RCC 7860 (cell line): ENCODE measurements at regions not wholly inside any gene's neighbourhood (a gene's known extent, or its start where the extent isn't known, plus 50 kb on each side); places are given as distances from the start of the nearest gene placed in this dataset.
"Not testable (repeated sequence)": the region's sequence is repeated elsewhere in the genome, so short reads cannot be mapped to it uniquely, and the experiment has no call there.

ENCODE experiments used
- DNase-seq: peaks from one replicate; pipeline ENCODE4 v3.0.0-alpha.2; 2015; ENCODE audit warnings: low spot score
- FAIRE-seq: peaks from 2 replicates; lab custom pipeline; 2012; peaks lifted over from hg19 to GRCh38; lab: Jason Lieb, UNC

DNA sequence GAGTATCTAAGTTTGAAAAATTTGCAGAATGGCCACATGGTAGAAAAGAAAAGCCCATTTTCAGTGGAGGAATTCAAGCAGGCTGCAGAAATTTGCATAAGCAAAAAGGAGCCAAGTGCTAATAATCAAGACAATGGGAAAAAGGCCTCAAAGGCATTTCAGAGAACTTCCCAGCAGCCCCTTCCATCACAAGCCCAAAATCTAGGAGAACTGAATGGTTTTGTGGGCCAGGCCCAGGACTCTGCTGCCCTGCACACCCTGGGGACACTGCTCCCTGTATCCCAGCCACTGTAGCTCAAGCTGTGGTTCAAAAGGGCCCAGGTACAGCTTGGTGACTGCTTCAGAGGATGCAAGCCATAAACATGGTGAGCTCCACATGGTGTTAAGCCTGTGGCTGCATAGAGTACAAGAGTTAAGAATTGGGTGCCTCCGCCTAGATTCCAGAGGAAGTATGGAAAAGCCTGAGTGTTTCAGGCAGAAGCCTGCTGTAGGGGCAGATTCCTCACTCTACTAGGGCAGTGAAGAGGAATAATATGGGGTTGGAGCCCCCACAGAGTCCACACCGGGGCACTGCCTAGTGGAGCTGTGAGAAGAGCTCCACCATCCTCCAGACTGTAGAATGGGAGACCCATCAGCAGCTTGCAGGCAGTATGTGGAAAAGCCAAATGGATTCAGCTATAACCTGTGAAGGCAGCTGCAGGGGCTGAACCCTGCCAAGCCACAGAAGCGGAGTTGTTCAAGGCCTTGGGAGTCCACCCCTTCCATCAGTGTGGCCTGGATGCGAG lies 720.7 kb upstream of the CTNND2 start:
- no peak for DNase-seq
- no peak for FAIRE-seq

DNA sequence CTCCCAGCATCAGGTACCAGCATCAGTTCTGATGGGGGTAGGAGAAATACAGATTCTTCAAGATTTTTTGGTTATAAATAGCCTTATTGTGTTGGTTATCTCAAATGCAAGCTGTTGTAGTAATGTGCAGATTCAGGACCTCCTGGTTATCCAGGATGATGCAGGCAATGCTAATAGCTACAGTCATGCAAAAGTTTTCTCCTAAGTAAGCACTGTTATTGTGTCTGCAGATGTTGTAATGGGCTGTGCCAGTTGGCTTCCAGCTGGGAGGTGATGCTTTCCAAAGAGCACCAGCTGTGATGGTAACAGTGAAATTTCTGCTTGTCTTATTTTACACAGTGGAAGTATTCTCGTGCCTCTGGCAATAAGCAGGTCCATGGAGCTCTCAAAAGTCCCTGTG lies 719.2 kb upstream of the CTNND2 start:
- no peak for FAIRE-seq
- no peak for DNase-seq

DNA sequence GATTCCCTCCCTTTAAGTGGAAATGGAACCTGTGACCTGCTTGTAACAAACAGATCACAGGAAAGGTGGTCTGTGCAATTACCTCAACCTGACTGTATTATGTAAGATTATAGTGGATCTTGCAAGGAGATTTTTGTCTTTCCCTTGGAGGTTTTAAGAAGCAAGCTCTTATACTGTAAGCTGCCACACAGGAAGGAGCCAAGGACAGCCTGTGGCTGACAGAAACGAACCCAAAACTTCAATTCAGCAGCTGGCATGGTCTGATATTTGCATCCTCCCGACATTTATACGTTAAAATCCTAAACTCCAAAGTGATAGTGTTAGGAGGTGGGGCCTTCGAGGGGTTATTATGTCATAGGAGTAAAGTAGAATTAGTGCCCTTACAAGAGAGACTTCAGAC lies 711.8 kb upstream of the CTNND2 start:
- DNase-seq = no peak

GRCh38 chr5:12615141-12615820 lies 711.0 kb upstream of the CTNND2 start:
- DNase-seq (no peak), FAIRE-seq (no peak)

More for the DNA sequence above, 711.8 kb upstream of the CTNND2 start:
- FAIRE-seq = no peak

DNA sequence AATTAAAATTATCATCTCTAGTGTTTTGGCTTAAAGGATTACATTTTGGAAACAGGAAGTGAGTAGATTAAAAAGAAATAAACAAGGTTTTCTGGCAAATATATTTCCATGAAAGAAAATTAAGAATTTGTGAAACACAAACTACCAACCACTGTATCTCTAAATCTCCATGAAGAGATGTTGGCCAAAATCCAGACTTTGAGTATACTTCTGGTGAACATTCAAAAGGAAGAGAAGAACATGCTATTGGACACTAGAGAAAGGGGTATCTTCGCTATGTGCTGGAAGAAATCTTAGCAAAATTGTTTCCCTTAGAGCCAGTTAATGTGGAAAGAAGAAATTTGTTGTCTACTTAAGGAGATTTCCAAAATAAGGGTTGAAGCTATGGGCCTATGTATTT lies 710.4 kb upstream of the CTNND2 start:
- no peak for DNase-seq
- FAIRE-seq = no peak

DNA sequence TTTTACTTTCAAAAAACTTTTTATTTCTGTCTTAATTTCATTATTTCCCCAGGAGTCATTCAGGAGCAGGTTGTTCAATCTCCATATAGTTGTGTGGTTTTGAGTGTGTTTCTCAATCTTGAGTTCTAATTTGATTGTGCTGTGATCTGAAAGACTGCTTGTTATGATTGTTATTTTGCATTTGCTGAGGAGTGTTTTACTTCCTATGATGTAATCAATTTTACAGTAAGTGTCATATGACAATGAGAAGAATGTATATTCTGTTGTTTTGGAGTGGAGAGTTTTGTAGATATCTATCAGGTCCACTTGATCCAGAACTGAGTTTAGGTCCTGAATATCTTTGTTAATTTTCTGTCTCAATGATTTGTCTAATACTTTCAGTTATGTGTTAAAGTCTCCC lies 706.9 kb upstream of the CTNND2 start:
- DNase-seq (no peak), FAIRE-seq (no peak)

GRCh38 chr5:12607817-12608216 lies 703.6 kb upstream of the CTNND2 start:
- not testable (repeated sequence) for FAIRE-seq, DNase-seq

- DNase-seq (no peak), FAIRE-seq (no peak)
These were observed 688.0 kb upstream of the CTNND2 start for GRCh38 chr5:12592228-12592627.

DNA sequence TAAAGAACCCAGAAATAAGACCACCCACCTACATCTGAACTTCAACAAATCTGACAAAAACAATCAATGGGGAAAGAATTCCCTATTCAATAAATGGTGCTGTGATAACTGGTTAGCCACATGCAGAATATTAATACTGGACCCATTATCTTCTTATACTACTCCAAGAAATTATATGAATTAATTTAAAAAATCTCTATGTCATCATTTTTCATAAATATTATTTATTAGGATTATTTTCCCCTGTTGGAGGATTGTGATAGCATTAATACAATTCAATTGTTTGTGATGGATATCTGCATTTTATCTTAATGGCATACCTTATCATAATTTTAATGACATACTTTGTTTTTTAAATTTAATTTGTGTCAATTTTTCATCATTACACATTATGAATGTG lies 682.2 kb upstream of the CTNND2 start:
- no peak for DNase-seq
- no peak for FAIRE-seq

DNA sequence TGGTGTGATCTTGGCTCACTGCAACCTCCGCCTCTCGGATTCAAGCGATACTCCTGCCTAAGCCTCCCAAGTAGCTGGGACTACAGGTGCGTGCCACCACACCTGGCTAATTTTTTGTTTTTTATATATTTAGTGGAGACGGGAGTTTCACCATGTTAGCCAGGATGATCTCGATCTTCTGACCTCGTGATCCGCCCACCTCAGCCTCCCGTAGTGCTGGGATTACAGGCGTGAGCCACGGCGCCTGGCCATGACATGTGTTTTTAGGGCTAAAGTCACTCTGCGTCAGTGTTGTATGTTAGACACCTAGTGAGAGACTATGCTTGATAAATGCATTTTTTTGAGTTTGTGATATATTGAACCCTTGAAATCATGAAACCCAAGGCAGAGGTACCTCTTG lies 674.6 kb upstream of the CTNND2 start:
- not testable (repeated sequence) for FAIRE-seq, DNase-seq

GRCh38 chr5:12576953-12577352 lies 672.7 kb upstream of the CTNND2 start:
- FAIRE-seq = not testable (repeated sequence)

GRCh38 chr5:12574298-12575093 lies 670.2 kb upstream of the CTNND2 start:
- DNase-seq, FAIRE-seq: not testable (repeated sequence)

More at GRCh38 chr5:12576953-12577352, 672.7 kb upstream of the CTNND2 start:
- DNase-seq = not testable (repeated sequence)

DNA sequence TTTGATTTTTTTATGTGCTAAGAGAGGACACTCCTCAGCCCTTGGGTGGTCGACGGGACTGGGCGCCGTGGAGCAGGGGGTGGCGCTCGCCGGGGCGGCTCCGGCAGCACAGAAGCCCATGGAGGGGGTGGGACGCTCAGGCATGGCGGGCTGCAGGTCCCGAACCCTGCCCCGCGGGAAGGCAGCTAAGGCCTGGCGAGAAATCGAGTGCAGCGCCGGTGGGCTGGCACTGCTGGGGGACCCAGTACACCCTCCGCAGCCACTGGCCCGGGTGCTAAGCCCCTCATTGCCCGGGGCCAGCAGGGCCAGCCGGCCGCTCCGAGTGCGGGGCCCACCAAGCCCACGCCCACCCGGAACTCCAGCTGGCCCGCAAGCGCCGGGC lies 669.7 kb upstream of the CTNND2 start:
- not testable (repeated sequence) for DNase-seq, FAIRE-seq

DNA sequence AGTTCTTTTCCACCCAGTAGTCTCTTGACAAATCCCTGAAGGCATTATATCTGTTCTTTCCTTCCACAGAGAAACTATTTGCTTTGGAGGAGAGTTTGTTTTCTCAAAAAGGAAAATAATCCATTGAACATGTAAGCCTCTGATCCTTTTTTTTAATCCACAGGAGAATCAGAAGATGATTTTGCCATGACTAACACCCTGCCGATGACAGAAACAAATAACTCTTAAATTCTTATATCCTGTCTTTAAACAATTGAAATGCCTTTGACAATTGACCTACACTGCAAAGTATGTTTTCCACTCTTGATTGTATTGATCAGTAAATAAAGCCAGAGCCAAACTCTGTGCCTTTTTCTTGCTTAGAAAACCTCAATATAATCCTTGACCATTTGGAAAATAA lies 666.4 kb upstream of the CTNND2 start:
- FAIRE-seq (no peak), DNase-seq (no peak)

DNA sequence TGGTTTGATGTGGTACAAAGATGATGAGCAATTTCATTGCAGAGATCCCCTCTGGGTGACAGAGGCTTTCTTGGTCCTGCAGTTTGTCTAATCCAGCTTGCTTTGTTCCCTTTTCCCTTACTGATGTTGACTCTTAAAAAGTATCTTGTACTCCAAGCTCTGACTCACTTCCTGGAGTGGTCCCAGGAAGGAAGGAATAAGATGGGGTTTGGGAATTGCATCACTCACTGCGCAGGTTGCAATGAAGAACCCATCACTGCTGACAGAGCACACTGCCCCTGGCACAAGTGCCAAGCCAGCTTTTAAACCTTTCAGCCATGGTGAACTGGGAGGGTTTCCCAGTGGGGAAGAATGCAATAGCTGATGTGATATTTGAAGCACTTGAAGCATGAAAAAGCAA lies 662.2 kb upstream of the CTNND2 start:
- DNase-seq = no peak
- FAIRE-seq = no peak

DNA sequence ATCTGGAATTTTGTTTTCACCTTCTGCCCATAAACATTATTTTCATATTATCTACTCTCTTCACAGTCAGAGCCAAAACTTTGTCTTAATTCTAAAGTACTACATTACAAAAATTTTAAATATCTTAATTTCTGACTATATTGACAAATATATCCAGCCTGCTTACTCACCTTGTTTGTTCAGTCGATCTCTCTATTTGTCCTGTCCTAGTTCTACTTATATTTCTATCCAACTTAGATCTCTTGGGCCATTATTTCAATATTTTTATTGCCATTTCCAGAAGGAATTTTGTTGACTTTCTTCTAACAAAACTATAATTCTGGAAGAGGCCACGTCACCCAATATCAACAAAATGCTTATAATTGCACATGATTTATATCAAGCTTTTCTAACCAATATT lies 652.8 kb upstream of the CTNND2 start:
- FAIRE-seq (no peak), DNase-seq (no peak)

- FAIRE-seq = no peak
- DNase-seq = no peak
These were observed 621.9 kb upstream of the CTNND2 start for GRCh38 chr5:12526113-12526512.

- FAIRE-seq (no peak), DNase-seq (no peak)
These were observed 617.9 kb upstream of the CTNND2 start for GRCh38 chr5:12522116-12522515.

- FAIRE-seq, DNase-seq: not testable (repeated sequence)
These were observed 600.7 kb upstream of the CTNND2 start for GRCh38 chr5:12504983-12505382.

GRCh38 chr5:12488161-12488560 lies 583.9 kb upstream of the CTNND2 start:
- FAIRE-seq (no peak), DNase-seq (no peak)

GRCh38 chr5:12480487-12480886 lies 576.2 kb upstream of the CTNND2 start:
- FAIRE-seq (no peak), DNase-seq (no peak)
